Endothelial cell of umbilical vein (primary cell): ENCODE measurements at regions not wholly inside any gene's neighbourhood (a gene's known extent, or its start where the extent isn't known, plus 50 kb on each side); places are given as distances from the start of the nearest gene placed in this dataset.

Source experiments
- BruUV-seq: library from RNA; stranded (reverse); fragments of 400-500 nt; replicated peaks from 2 replicates; lab custom pipeline; 2021; lab: Mats Ljungman, UMichigan
- CTCF ChIA-PET: fragments of 300-600, 350-600 bp; sonication (Branson Sonifier 250); formaldehyde crosslinking; loops from one replicate; lab custom pipeline; 2021; ENCODE audit warnings: antibody characterized with exemption, inconsistent platforms; lab: Charles Lee
- POLR2A ChIA-PET: fragments of 300-600, 350-600 bp; sonication (Branson Sonifier 250); formaldehyde crosslinking; loops from one replicate; lab custom pipeline; 2021; ENCODE audit warnings: antibody characterized with exemption, inconsistent platforms; lab: Charles Lee
- DNase-seq: peaks from one replicate; pipeline ENCODE4 v3.0.0-alpha.2; 2011; ENCODE audit warnings: low read depth, low spot score
- FAIRE-seq: peaks from 2 replicates; lab custom pipeline; 2011; peaks lifted over from hg19 to GRCh38; lab: Jason Lieb, UNC
- H2AFZ ChIP-seq: 2 replicates; pipeline ENCODE4 v1.6.0; 2012; ENCODE audit warnings: low read depth, low read length, control low read depth, inconsistent platforms
- H3K27ac ChIP-seq: 2 replicates; pipeline ENCODE4 v1.5.1; 2011; ENCODE audit warnings: low read depth, mild to moderate bottlenecking, control low read depth, low read length, moderate library complexity; ENCODE audit not compliant: insufficient read depth
- H3K27me3 ChIP-seq, 2 experiments: 2 replicates each; pipeline versions ENCODE4 v1.6.0 to v1.6.1; 2011; ENCODE audit warnings: low read length in 2 of 2, mixed read lengths in 1 of 2; ENCODE audit not compliant: control insufficient read depth in 2 of 2, insufficient read depth in 2 of 2
- H3K36me3 ChIP-seq, 2 experiments: 2 replicates in 1 of 2; 3 replicates in 1 of 2; pipeline ENCODE4 v1.5.1; 2011; ENCODE audit warnings: low read length in 2 of 2, mild to moderate bottlenecking in 1 of 2, moderate library complexity in 1 of 2; ENCODE audit not compliant: control insufficient read depth in 2 of 2, insufficient read depth in 2 of 2; ENCODE audit errors: extremely low read depth in 1 of 2
- H3K4me1 ChIP-seq: 3 replicates; pipeline ENCODE4 v1.5.1; 2011; ENCODE audit warnings: mild to moderate bottlenecking, low read length; ENCODE audit not compliant: control insufficient read depth, insufficient read depth; ENCODE audit errors: extremely low read depth
- H3K4me2 ChIP-seq: 2 replicates; pipeline ENCODE4 v1.6.1; 2011; ENCODE audit warnings: low read length, control low read depth, mixed read lengths; ENCODE audit not compliant: insufficient read depth
- H3K4me3 ChIP-seq, 3 experiments: fragments of 200-600 bp in 1 of 3; sonication (generic), shearing (Covaris generic) in 1 of 3; replicated peaks in 1 of 3; 2 replicates each; pipeline ENCODE4 v1.5.1; 2011 to 2016; ENCODE audit warnings: control low read depth in 3 of 3, low read length in 3 of 3, mild to moderate bottlenecking in 2 of 3, inconsistent platforms in 1 of 3, low read depth in 1 of 3, moderate library complexity in 1 of 3; ENCODE audit not compliant: insufficient read depth in 1 of 3
- H3K79me2 ChIP-seq: 2 replicates; pipeline ENCODE4 v1.6.0; 2012; ENCODE audit warnings: low read length, inconsistent platforms; ENCODE audit not compliant: control insufficient read depth, insufficient read depth
- H3K9ac ChIP-seq: replicated peaks from 2 replicates; pipeline ENCODE3; 2011; ENCODE audit warnings: low read length, control low read depth; ENCODE audit not compliant: insufficient read depth; ENCODE audit errors: extremely low read depth
- H3K9me1 ChIP-seq: replicated peaks from 3 replicates; pipeline ENCODE4 v1.6.0; 2011; ENCODE audit warnings: mild to moderate bottlenecking, low read length; ENCODE audit not compliant: control insufficient read depth, insufficient read depth; ENCODE audit errors: extremely low read depth
- H3K9me3 ChIP-seq: replicated peaks from 2 replicates; pipeline ENCODE4 v1.5.1; 2012; ENCODE audit warnings: low read length, inconsistent platforms; ENCODE audit not compliant: control insufficient read depth, insufficient read depth
- H4K20me1 ChIP-seq: replicated peaks from 2 replicates; pipeline ENCODE3; 2011; ENCODE audit warnings: mild to moderate bottlenecking, low read length; ENCODE audit not compliant: control insufficient read depth, insufficient read depth; ENCODE audit errors: extremely low read depth
- CTCF ChIP-seq, 2 donors: IDR thresholded peaks; 1 replicate in 1 of 2; 2 replicates in 1 of 2; pipeline ENCODE4 v1.5.1; 2011; ENCODE audit warnings: low read length in 2 of 2, mild to moderate bottlenecking in 2 of 2, moderate library complexity in 2 of 2, control low read depth in 1 of 2, inconsistent platforms in 1 of 2, low read depth in 1 of 2; ENCODE audit not compliant: insufficient read depth in 1 of 2; ENCODE audit errors: extremely low read depth in 1 of 2
- EZH2 ChIP-seq: IDR thresholded peaks from 2 replicates; pipeline ENCODE4 v1.6.1; 2012; ENCODE audit warnings: borderline replicate concordance, low read depth, mild to moderate bottlenecking, moderate library complexity, low read length, inconsistent platforms; ENCODE audit not compliant: severe bottlenecking
- FOS ChIP-seq: IDR thresholded peaks from 2 replicates; pipeline ENCODE4 v1.6.1; 2011; ENCODE audit warnings: mild to moderate bottlenecking, low read length, moderate library complexity, borderline replicate concordance; ENCODE audit not compliant: insufficient read depth
- GATA2 ChIP-seq: IDR thresholded peaks from 2 replicates; pipeline ENCODE4 v1.7.0; 2011; ENCODE audit warnings: low read depth, mild to moderate bottlenecking, moderate library complexity, mixed read lengths, low read length; ENCODE audit not compliant: insufficient read length, insufficient read depth
- JUN ChIP-seq: IDR thresholded peaks from 2 replicates; pipeline ENCODE4 v1.6.1; 2011; ENCODE audit warnings: borderline replicate concordance, low read depth; ENCODE audit not compliant: insufficient read length, insufficient read depth
- MYC ChIP-seq: IDR thresholded peaks from one replicate; pipeline ENCODE4 v1.6.1; 2011; ENCODE audit warnings: mild to moderate bottlenecking, low read depth, low read length
- POLR2A ChIP-seq: IDR thresholded peaks from 2 replicates; pipeline ENCODE4 v1.6.1; 2012; ENCODE audit warnings: low read depth, mild to moderate bottlenecking, control low read depth, low read length
- POLR2AphosphoS5 ChIP-seq: IDR thresholded peaks from 2 replicates; pipeline ENCODE4 v1.6.1; 2012; ENCODE audit warnings: low read depth, mild to moderate bottlenecking, control low read depth, low read length, moderate library complexity; ENCODE audit not compliant: insufficient read depth
- dilution Hi-C: fragments of 300-500 bp; cut with MboI; formaldehyde crosslinking; loops from one replicate; pipeline ENCODE4 v1.15.0; 2019; ENCODE audit warnings: low sequenced_read_pairs; ENCODE audit not compliant: extremely low pct_ligation_motif_present
- intact Hi-C: fragments of 100-400 bp; cut with micrococcal nuclease; formaldehyde crosslinking; loops from one replicate; pipeline ENCODE4 v1.10.0; 2022
- TF ChIP-seq, protein P1 (sequence below): IDR thresholded peaks from 2 replicates; pipeline ENCODE4 v1.6.1; 2011; ENCODE audit not compliant: insufficient read depth, insufficient read length

- H4K20me1 ChIP-seq: no peaks in the 10 kb centered on the region
- no peaks in the 10 kb centered on the region for H3K9me1 ChIP-seq
- FAIRE-seq: no peak
- TF ChIP-seq POLR2A (no peak), JUN (no peak), MYC (no peak), FOS (no peak), EZH2 (no peak), CTCF (IDR thresholded peaks at IDR 0.05; ENCODE audit: extremely low read depth in 1 of 2, insufficient read depth in 1 of 2, low read depth in 1 of 2, low read length in 2 of 2) (no peak), POLR2AphosphoS5 (no peak), GATA2 (no peak)
- TF ChIP-seq, protein P1, sequence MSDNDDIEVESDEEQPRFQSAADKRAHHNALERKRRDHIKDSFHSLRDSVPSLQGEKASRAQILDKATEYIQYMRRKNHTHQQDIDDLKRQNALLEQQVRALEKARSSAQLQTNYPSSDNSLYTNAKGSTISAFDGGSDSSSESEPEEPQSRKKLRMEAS: no peak
- no TSS peak for BruUV-seq
- no peaks in the 10 kb centered on the region for H3K9me3 ChIP-seq
- H3K4me2 ChIP-seq: no peak overlapping the region
- no peak overlapping the region for H2AFZ ChIP-seq
- no peaks in the 10 kb centered on the region for H3K79me2 ChIP-seq
- H3K4me3 ChIP-seq: no peak overlapping the region
- H3K9ac ChIP-seq: no peak overlapping the region
- DNase-seq: no peak
- dilution Hi-C loops: no loop called here
- peaks cover 14% of the 10 kb centered on the region for H3K4me1 ChIP-seq
- CTCF ChIA-PET: no interaction called here
- no peak overlapping the region for H3K27ac ChIP-seq
- intact Hi-C loops: no loop called here
- no peaks in the 10 kb centered on the region for H3K27me3 ChIP-seq
- POLR2A ChIA-PET: no interaction called here
- no peaks in the 10 kb centered on the region for H3K36me3 ChIP-seq
Observed at GRCh38 chr17:69669441-69670178, 255.1 kb downstream of the MAP2K6 start.
